Spleen (tissue), 7 donors: ENCODE measurements at regions not wholly inside any gene's neighbourhood (a gene's known extent, or its start where the extent isn't known, plus 50 kb on each side); places are given as distances from the start of the nearest gene placed in this dataset.

ENCODE experiments used
- CTCF ChIP-seq, 11 experiments: fragments of 200-600 bp in 7 of 11; fragments of 450-650 bp in 4 of 11; sonication (generic) in 4 of 11; IDR thresholded peaks in 8 of 11; conservative IDR thresholded peaks in 3 of 11; 1 replicate in 7 of 11; 2 replicates in 4 of 11; pipeline versions ENCODE4 v1.4.0 to v1.8.0; 2016 to 2021; ENCODE audit warnings: antibody characterized with exemption in 11 of 11, inconsistent platforms in 4 of 11, mild to moderate bottlenecking in 1 of 11
- POLR2A ChIP-seq, 3 donors: fragments of 450-650 bp; IDR thresholded peaks; one replicate each; pipeline ENCODE4 v1.5.1; 2017; ENCODE audit warnings: antibody characterized with exemption in 3 of 3, mild to moderate bottlenecking in 1 of 3
- donor health status: DM: no; HTN: no; CAD: no; lungs with moderate emphysema.
- donor health status: DM: no; HTN: no; CAD: no.
- donor health status: DM: no; HTN: no; CAD: no.

GRCh38 chr14:30427401-30427800, 131.6 kb upstream of the G2E3 start:
- TF ChIP-seq CTCF (IDR thresholded peaks at IDR 0.05 in 8 of 11, conservative IDR thresholded peaks at IDR 0.05 in 3 of 11) = no peak
- TF ChIP-seq POLR2A (IDR thresholded peaks at IDR 0.05) = no peak
